OCI-LY3 (cell line): ENCODE measurements at regions not wholly inside any gene's neighbourhood (a gene's known extent, or its start where the extent isn't known, plus 50 kb on each side); places are given as distances from the start of the nearest gene placed in this dataset.

Experiments used
- H2AFZ ChIP-seq: fragments of 200-600, 300-600 bp; shearing (Covaris generic); 2 replicates; pipeline ENCODE4 v1.6.0; 2014; ENCODE audit warnings: antibody characterized with exemption, low read depth, low read length
- H3K27ac ChIP-seq: fragments of 200-600, 300-600 bp; sonication (generic); 2 replicates; pipeline ENCODE4 v1.5.1; 2014; ENCODE audit warnings: mild to moderate bottlenecking, low read length, moderate library complexity, mixed read lengths
- H3K27me3 ChIP-seq: fragments of 200-600, 300-600 bp; sonication (generic); 2 replicates; pipeline ENCODE4 v1.6.1; 2014; ENCODE audit warnings: low read depth, low read length, mixed read lengths
- H3K36me3 ChIP-seq: fragments of 200-600, 300-600 bp; sonication (generic); replicated peaks from 2 replicates; pipeline ENCODE3; 2014; ENCODE audit warnings: low read depth, low read length, mixed read lengths
- H3K4me1 ChIP-seq: fragments of 300-600, 200-600 bp; sonication (generic); 2 replicates; pipeline ENCODE4 v1.6.1; 2014; ENCODE audit warnings: low read length, mixed read lengths
- H3K4me2 ChIP-seq: fragments of 200-600, 300-600 bp; sonication (generic); 2 replicates; pipeline ENCODE4 v1.6.1; 2014; ENCODE audit warnings: low read length, mixed read lengths
- H3K4me3 ChIP-seq: fragments of 300-600, 200-600 bp; sonication (generic); 2 replicates; pipeline ENCODE4 v1.5.1; 2014; ENCODE audit warnings: antibody characterized with exemption, mild to moderate bottlenecking, low read length, moderate library complexity
- H3K79me2 ChIP-seq: fragments of 300-600, 200-600 bp; shearing (Covaris generic); 2 replicates; pipeline ENCODE4 v1.6.1; 2014; ENCODE audit warnings: mild to moderate bottlenecking, low read length, mixed read lengths
- H3K9ac ChIP-seq: fragments of 300-600, 200-600 bp; shearing (Covaris generic); 2 replicates; pipeline ENCODE4 v1.6.0; 2014; ENCODE audit warnings: mild to moderate bottlenecking, low read length, moderate library complexity
- H3K9me3 ChIP-seq: fragments of 200-600, 300-600 bp; shearing (Covaris generic); 2 replicates; pipeline ENCODE4 v1.6.1; 2014; ENCODE audit warnings: low read length, mixed read lengths; ENCODE audit not compliant: insufficient read depth
- H4K20me1 ChIP-seq: fragments of 200-600, 300-600 bp; sonication (generic); 2 replicates; pipeline ENCODE4 v1.6.1; 2016; ENCODE audit warnings: low read length, mixed read lengths; ENCODE audit not compliant: insufficient read depth
- CTCF ChIP-seq: fragments of 200-600, 300-600 bp; sonication (generic); IDR thresholded peaks from 2 replicates; pipeline ENCODE4 v1.5.1; 2014; ENCODE audit warnings: antibody characterized with exemption, low read length, low read depth
- EZH2phosphoT487 ChIP-seq: fragments of 200-600 bp; shearing (Covaris generic); IDR thresholded peaks from 2 replicates; pipeline ENCODE4 v1.6.1; 2018; ENCODE audit warnings: antibody characterized with exemption, mixed run types, low read depth

- Histone ChIP-seq H3K9me3 (no peaks in the 10 kb centered on the region), H2AFZ (no peak overlapping the region), H3K79me2 (no peaks in the 10 kb centered on the region), H3K27ac (no peak overlapping the region), H3K27me3 (no peaks in the 10 kb centered on the region), H3K4me2 (no peak overlapping the region), H3K4me1 (peaks cover 9% of the 10 kb centered on the region), H4K20me1 (no peaks in the 10 kb centered on the region), H3K36me3 (no peaks in the 10 kb centered on the region), H3K4me3 (no peak overlapping the region), H3K9ac (no peak overlapping the region)
- TF ChIP-seq CTCF (no peak), EZH2phosphoT487 (no peak)
Observed at GRCh38 chr14:43896044-43896443, 611.0 kb downstream of the FSCB start.

GRCh38 chr14:43894534-43894933 lies 612.5 kb downstream of the FSCB start:
- TF ChIP-seq EZH2phosphoT487, result no peak
- TF ChIP-seq CTCF, result peak; percentile 71
- no peak overlapping the region for H3K27ac ChIP-seq
- H3K9ac ChIP-seq, result no peak overlapping the region
- H3K4me3 ChIP-seq, result no peak overlapping the region
- no peak overlapping the region for H3K4me2 ChIP-seq
- no peaks in the 10 kb centered on the region for H3K27me3 ChIP-seq
- no peaks in the 10 kb centered on the region for H3K79me2 ChIP-seq
- no peaks in the 10 kb centered on the region for H3K9me3 ChIP-seq
- H4K20me1 ChIP-seq, result no peaks in the 10 kb centered on the region
- no peak overlapping the region for H2AFZ ChIP-seq
- no peaks in the 10 kb centered on the region for H3K36me3 ChIP-seq
- no peaks in the 10 kb centered on the region; the same call in 1 of the 2 replicates for H3K4me1 ChIP-seq

GRCh38 chr14:43887523-43887922 lies 619.6 kb downstream of the FSCB start:
- H3K4me2 ChIP-seq, result no peak overlapping the region
- no peaks in the 10 kb centered on the region for H4K20me1 ChIP-seq
- H3K36me3 ChIP-seq, result no peaks in the 10 kb centered on the region
- no peaks in the 10 kb centered on the region for H3K27me3 ChIP-seq
- TF ChIP-seq CTCF (no peak), EZH2phosphoT487 (no peak)
- H3K27ac ChIP-seq, result no peak overlapping the region
- H3K79me2 ChIP-seq, result no peaks in the 10 kb centered on the region
- H3K9ac ChIP-seq, result no peak overlapping the region
- H3K4me3 ChIP-seq, result no peak overlapping the region
- no peak overlapping the region for H2AFZ ChIP-seq
- H3K9me3 ChIP-seq, result no peaks in the 10 kb centered on the region
- no peaks in the 10 kb centered on the region for H3K4me1 ChIP-seq

- H3K4me2 ChIP-seq, result peak overlapping the region; percentile 45
- H3K27me3 ChIP-seq, result no peaks in the 10 kb centered on the region
- no peak overlapping the region for H2AFZ ChIP-seq
- TF ChIP-seq CTCF, result no peak
- no peak for TF ChIP-seq EZH2phosphoT487
- H3K27ac ChIP-seq, result peak overlapping the region; percentile 13; the same call in 1 of the 2 replicates
- H3K9me3 ChIP-seq, result no peaks in the 10 kb centered on the region
- no peaks in the 10 kb centered on the region for H3K36me3 ChIP-seq
- 0 out of 2 replicates have a peak overlapping the region, but pooled peaks have one; percentile 1 for H3K4me3 ChIP-seq
- no peaks in the 10 kb centered on the region for H3K79me2 ChIP-seq
- no peaks in the 10 kb centered on the region for H4K20me1 ChIP-seq
- no peak overlapping the region for H3K9ac ChIP-seq
- H3K4me1 ChIP-seq, result peaks cover 15% of the 10 kb centered on the region
Observed at GRCh38 chr14:43877351-43877960, 629.6 kb downstream of the FSCB start.
